ENCODE measurements at regions not wholly inside any gene's neighbourhood (a gene's known extent, or its start where the extent isn't known, plus 50 kb on each side); places are given as distances from the start of the nearest gene placed in this dataset.

- TF ChIP-seq CTCF (IDR thresholded peaks at IDR 0.05; ENCODE audit: extremely low read depth in 1 of 2, insufficient read depth in 1 of 2, low read depth in 1 of 2, low read length in 2 of 2) (no peak), POLR2A (IDR thresholded peaks at IDR 0.05; ENCODE audit: low read depth, low read length) (no peak), POLR2AphosphoS5 (IDR thresholded peaks at IDR 0.05; ENCODE audit: insufficient read depth, low read depth, low read length) (no peak), FOS (IDR thresholded peaks at IDR 0.05; ENCODE audit: borderline replicate concordance, insufficient read depth, low read length) (no peak), EZH2 (IDR thresholded peaks at IDR 0.05; ENCODE audit: borderline replicate concordance, low read depth, low read length, severe bottlenecking) (no peak)
These were observed 180.5 kb upstream of the GALNT17 start for GRCh38 chr7:70951271-70951962.
